Sigmoid colon (tissue), 4 donors: ENCODE measurements at regions not wholly inside any gene's neighbourhood (a gene's known extent, or its start where the extent isn't known, plus 50 kb on each side); places are given as distances from the start of the nearest gene placed in this dataset.

Experiments used
- EP300 ChIP-seq, 4 donors: sonication (generic); formaldehyde crosslinking; IDR thresholded peaks; one replicate each; pipeline ENCODE4 v1.6.1; 2017; ENCODE audit warnings: antibody characterized with exemption in 4 of 4
- POLR2A ChIP-seq, 2 donors: fragments of 450-650 bp; IDR thresholded peaks; one replicate each; pipeline ENCODE4 v1.6.1; 2016; ENCODE audit warnings: antibody characterized with exemption in 2 of 2, mild to moderate bottlenecking in 2 of 2, moderate library complexity in 2 of 2
- POLR2AphosphoS5 ChIP-seq, 4 donors: sonication (generic); formaldehyde crosslinking; IDR thresholded peaks; one replicate each; pipeline ENCODE4 v1.6.1; 2017; ENCODE audit warnings: antibody characterized with exemption in 4 of 4
- TF ChIP-seq, protein P1 (sequence below), 4 experiments: fragments of 450-650 bp in 3 of 4; fragments of 200-600 bp in 1 of 4; IDR thresholded peaks; one replicate each; pipeline ENCODE4 v1.5.1; 2016 to 2019; ENCODE audit warnings: antibody characterized with exemption in 4 of 4, mild to moderate bottlenecking in 3 of 4, moderate library complexity in 2 of 4

DNA sequence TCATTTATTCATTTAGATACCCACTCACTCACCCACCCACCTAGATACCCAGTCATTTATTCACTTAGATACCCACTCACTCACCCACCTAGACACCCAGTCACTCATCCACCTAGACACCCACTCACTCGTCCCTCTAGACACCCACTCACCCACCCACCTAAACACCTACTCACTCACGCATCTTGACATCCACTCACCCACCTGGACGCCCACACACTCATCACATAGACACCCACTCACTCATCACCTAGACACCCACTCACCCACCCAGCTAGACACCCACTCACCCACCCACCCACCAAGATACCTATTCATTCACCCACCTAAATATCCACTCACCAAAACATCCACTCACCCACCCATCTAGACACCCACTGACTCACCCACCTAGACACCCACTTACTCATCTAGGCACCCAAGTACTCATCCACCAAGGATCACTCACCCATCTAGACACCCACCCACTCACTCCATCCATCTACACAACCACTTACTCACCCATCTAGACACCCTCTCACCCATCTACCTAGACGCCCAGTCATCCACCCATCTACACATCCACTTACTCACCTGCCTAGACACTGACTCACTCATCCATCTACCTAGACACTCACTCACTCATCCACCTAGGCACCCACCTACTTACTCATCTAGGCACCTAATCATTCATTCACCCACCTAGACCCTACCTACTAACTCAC, 723.7 kb upstream of the RAB6C start:
- TF ChIP-seq, protein P1, sequence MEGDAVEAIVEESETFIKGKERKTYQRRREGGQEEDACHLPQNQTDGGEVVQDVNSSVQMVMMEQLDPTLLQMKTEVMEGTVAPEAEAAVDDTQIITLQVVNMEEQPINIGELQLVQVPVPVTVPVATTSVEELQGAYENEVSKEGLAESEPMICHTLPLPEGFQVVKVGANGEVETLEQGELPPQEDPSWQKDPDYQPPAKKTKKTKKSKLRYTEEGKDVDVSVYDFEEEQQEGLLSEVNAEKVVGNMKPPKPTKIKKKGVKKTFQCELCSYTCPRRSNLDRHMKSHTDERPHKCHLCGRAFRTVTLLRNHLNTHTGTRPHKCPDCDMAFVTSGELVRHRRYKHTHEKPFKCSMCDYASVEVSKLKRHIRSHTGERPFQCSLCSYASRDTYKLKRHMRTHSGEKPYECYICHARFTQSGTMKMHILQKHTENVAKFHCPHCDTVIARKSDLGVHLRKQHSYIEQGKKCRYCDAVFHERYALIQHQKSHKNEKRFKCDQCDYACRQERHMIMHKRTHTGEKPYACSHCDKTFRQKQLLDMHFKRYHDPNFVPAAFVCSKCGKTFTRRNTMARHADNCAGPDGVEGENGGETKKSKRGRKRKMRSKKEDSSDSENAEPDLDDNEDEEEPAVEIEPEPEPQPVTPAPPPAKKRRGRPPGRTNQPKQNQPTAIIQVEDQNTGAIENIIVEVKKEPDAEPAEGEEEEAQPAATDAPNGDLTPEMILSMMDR (IDR thresholded peaks at IDR 0.05): no peak
- TF ChIP-seq EP300 (IDR thresholded peaks at IDR 0.05): no peak
- no peak for TF ChIP-seq POLR2A (IDR thresholded peaks at IDR 0.05)
- TF ChIP-seq POLR2AphosphoS5 (IDR thresholded peaks at IDR 0.05): no peak
